ENCODE measurements at regions not wholly inside any gene's neighbourhood (a gene's known extent, or its start where the extent isn't known, plus 50 kb on each side); places are given as distances from the start of the nearest gene placed in this dataset.

GRCh38 chr9:20286969-20287368 is 335.3 kb downstream of the MLLT3 start:
- Histone ChIP-seq H2AFZ (replicated peaks) (no peak overlapping the region), H3K9ac (no peak overlapping the region), H4K20me1 (ENCODE audit: low read depth) (no peaks in the 10 kb centered on the region), H3K4me3 (no peak overlapping the region), H3K27me3 (no peaks in the 10 kb centered on the region), H3K36me3 (no peaks in the 10 kb centered on the region), H3K9me3 (ENCODE audit: low read depth) (no peaks in the 10 kb centered on the region), H3K4me1 (peaks cover 22% of the 10 kb centered on the region), H3K4me2 (no peak overlapping the region), H3K27ac (no peak overlapping the region), H3K79me2 (ENCODE audit: low read depth) (no peaks in the 10 kb centered on the region), H3F3A (ENCODE audit: low read depth) (no peaks in the 10 kb centered on the region)
- Mint-ChIP-seq H3K9me3 (peaks cover 3% of the 10 kb centered on the region), H3K36me3 (no peaks in the 10 kb centered on the region), H3K27ac (no peak overlapping the region), H3K4me1 (peaks cover 19% of the 10 kb centered on the region), H3K4me3 (no peak overlapping the region), H3K27me3 (ENCODE audit: insufficient read depth, low read depth) (peaks cover 9% of the 10 kb centered on the region)
- TF ChIP-seq EZH2 (IDR thresholded peaks at IDR 0.05): no peak
- TF ChIP-seq EZH2phosphoT487 (IDR thresholded peaks at IDR 0.05): no peak
- TF ChIP-seq, protein P1, sequence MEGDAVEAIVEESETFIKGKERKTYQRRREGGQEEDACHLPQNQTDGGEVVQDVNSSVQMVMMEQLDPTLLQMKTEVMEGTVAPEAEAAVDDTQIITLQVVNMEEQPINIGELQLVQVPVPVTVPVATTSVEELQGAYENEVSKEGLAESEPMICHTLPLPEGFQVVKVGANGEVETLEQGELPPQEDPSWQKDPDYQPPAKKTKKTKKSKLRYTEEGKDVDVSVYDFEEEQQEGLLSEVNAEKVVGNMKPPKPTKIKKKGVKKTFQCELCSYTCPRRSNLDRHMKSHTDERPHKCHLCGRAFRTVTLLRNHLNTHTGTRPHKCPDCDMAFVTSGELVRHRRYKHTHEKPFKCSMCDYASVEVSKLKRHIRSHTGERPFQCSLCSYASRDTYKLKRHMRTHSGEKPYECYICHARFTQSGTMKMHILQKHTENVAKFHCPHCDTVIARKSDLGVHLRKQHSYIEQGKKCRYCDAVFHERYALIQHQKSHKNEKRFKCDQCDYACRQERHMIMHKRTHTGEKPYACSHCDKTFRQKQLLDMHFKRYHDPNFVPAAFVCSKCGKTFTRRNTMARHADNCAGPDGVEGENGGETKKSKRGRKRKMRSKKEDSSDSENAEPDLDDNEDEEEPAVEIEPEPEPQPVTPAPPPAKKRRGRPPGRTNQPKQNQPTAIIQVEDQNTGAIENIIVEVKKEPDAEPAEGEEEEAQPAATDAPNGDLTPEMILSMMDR (IDR thresholded peaks at IDR 0.05): no peak
- DNase-seq (ENCODE audit: low spot score): no peak

DNA sequence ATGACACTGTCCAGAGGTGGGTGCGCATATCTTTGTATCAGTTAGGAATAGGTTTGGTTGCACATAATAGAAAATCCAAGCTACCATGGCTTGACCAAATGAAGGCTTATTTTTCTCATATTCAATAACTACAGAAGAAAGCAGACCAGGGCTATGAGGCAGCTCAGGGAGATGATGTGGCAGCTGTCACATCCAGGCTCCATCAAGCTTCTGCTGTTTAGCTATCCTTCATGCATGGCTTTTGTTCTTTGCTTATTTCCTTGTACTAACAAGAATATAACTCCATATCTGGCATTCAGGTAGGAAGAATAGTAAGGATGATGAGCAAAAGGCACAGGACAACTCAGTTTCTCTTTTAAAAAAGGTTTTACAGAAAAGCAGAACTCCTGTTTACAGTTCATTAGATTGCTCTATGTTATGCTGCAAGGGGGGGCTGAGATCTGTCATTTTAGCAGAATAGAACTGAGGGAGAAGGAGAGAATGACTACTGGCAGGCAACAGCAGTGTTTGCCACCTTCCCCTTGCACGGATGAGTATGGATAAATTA is 336.1 kb downstream of the MLLT3 start:
- Mint-ChIP-seq H3K36me3 (no peaks in the 10 kb centered on the region), H3K27ac (no peak overlapping the region), H3K4me1 (peaks cover 19% of the 10 kb centered on the region), H3K4me3 (no peak overlapping the region), H3K9me3 (peaks cover 3% of the 10 kb centered on the region), H3K27me3 (ENCODE audit: insufficient read depth, low read depth) (peaks cover 9% of the 10 kb centered on the region)
- Histone ChIP-seq H3F3A (ENCODE audit: low read depth) (no peaks in the 10 kb centered on the region), H3K4me2 (no peak overlapping the region), H3K79me2 (ENCODE audit: low read depth) (no peaks in the 10 kb centered on the region), H3K4me3 (no peak overlapping the region), H3K9me3 (ENCODE audit: low read depth) (no peaks in the 10 kb centered on the region), H3K4me1 (peaks cover 22% of the 10 kb centered on the region), H3K27ac (no peak overlapping the region), H4K20me1 (ENCODE audit: low read depth) (no peaks in the 10 kb centered on the region), H3K27me3 (no peaks in the 10 kb centered on the region), H3K9ac (no peak overlapping the region), H3K36me3 (no peaks in the 10 kb centered on the region), H2AFZ (replicated peaks) (no peak overlapping the region)
- DNase-seq (ENCODE audit: low spot score): no peak
- TF ChIP-seq, protein P1 (IDR thresholded peaks at IDR 0.05): no peak
- TF ChIP-seq EZH2phosphoT487 (IDR thresholded peaks at IDR 0.05): no peak
- no peak for TF ChIP-seq EZH2 (IDR thresholded peaks at IDR 0.05)

GRCh38 chr9:20284601-20285289 is 337.6 kb downstream of the MLLT3 start:
- no peaks in the 10 kb centered on the region for H4K20me1 ChIP-seq (ENCODE audit: low read depth)
- DNase-seq (ENCODE audit: low spot score): no peak
- no peaks in the 10 kb centered on the region for H3K27me3 ChIP-seq
- no peak overlapping the region for H3K27ac ChIP-seq
- peaks cover 9% of the 10 kb centered on the region for H3K27me3 Mint-ChIP-seq (ENCODE audit: insufficient read depth, low read depth)
- H2AFZ ChIP-seq (replicated peaks): no peak overlapping the region
- H3K27ac Mint-ChIP-seq: no peak overlapping the region
- peaks cover 15% of the 10 kb centered on the region for H3K4me1 ChIP-seq
- no peaks in the 10 kb centered on the region for H3K36me3 ChIP-seq
- no peak overlapping the region for H3K4me3 Mint-ChIP-seq
- no peaks in the 10 kb centered on the region for H3K9me3 Mint-ChIP-seq
- H3K4me3 ChIP-seq: no peak overlapping the region
- no peaks in the 10 kb centered on the region for H3F3A ChIP-seq (ENCODE audit: low read depth)
- peak overlapping the region; percentile 32 for H3K4me2 ChIP-seq
- H3K4me1 Mint-ChIP-seq: peaks cover 8% of the 10 kb centered on the region
- H3K9ac ChIP-seq: no peak overlapping the region
- H3K36me3 Mint-ChIP-seq: no peaks in the 10 kb centered on the region
- H3K79me2 ChIP-seq (ENCODE audit: low read depth): no peaks in the 10 kb centered on the region
- H3K9me3 ChIP-seq (ENCODE audit: low read depth): no peaks in the 10 kb centered on the region
- no peak for TF ChIP-seq EZH2 (IDR thresholded peaks at IDR 0.05)
- TF ChIP-seq, protein P1 (IDR thresholded peaks at IDR 0.05): no peak
- TF ChIP-seq EZH2phosphoT487 (IDR thresholded peaks at IDR 0.05): no peak

All from neural progenitor cell (in vitro differentiated cells).